KMS-11 (cell line): ENCODE measurements at regions not wholly inside any gene's neighbourhood (a gene's known extent, or its start where the extent isn't known, plus 50 kb on each side); places are given as distances from the start of the nearest gene placed in this dataset.

ENCODE experiments used
- H2AFZ ChIP-seq: fragments of 200-600 bp; sonication (generic); 2 replicates; pipeline ENCODE4 v1.6.1; 2016; ENCODE audit warnings: antibody characterized with exemption, mixed run types, low read depth
- H3K27ac ChIP-seq: fragments of 200-600 bp; sonication (generic); 2 replicates; pipeline ENCODE4 v1.6.1; 2016; ENCODE audit warnings: mild to moderate bottlenecking, mixed run types
- H3K27me3 ChIP-seq: fragments of 200-600 bp; sonication (generic); 2 replicates; pipeline ENCODE4 v1.6.1; 2017; ENCODE audit warnings: mild to moderate bottlenecking, low read depth, mixed run types, moderate library complexity; ENCODE audit not compliant: insufficient read depth
- H3K36me3 ChIP-seq: fragments of 200-600 bp; sonication (generic); 2 replicates; pipeline ENCODE4 v1.6.1; 2017; ENCODE audit warnings: mild to moderate bottlenecking, mixed run types; ENCODE audit not compliant: insufficient read depth
- H3K4me1 ChIP-seq: fragments of 200-600 bp; sonication (generic); 2 replicates; pipeline ENCODE4 v1.6.1; 2016; ENCODE audit warnings: mild to moderate bottlenecking, low read depth, mixed run types; ENCODE audit not compliant: poor library complexity, severe bottlenecking
- H3K4me2 ChIP-seq: fragments of 200-600 bp; sonication (generic); 2 replicates; pipeline ENCODE4 v1.7.0; 2016; ENCODE audit warnings: mild to moderate bottlenecking, mixed run types
- H3K4me3 ChIP-seq: fragments of 200-600 bp; sonication (generic); IDR thresholded peaks from 2 replicates; pipeline ENCODE4 v1.6.1; 2017; ENCODE audit warnings: low read depth, low read length, mixed read lengths; ENCODE audit not compliant: insufficient read depth
- H3K79me2 ChIP-seq: fragments of 200-600 bp; sonication (generic); 2 replicates; pipeline ENCODE4 v1.6.1; 2016; ENCODE audit warnings: low read depth, mixed run types; ENCODE audit not compliant: insufficient read depth
- H3K9ac ChIP-seq: fragments of 200-600 bp; sonication (generic); 2 replicates; pipeline ENCODE4 v1.6.1; 2016; ENCODE audit warnings: mild to moderate bottlenecking, mixed run types
- H4K20me1 ChIP-seq: fragments of 200-600 bp; sonication (generic); 2 replicates; pipeline ENCODE4 v1.6.1; 2016; ENCODE audit warnings: mild to moderate bottlenecking, mixed run types; ENCODE audit not compliant: insufficient read depth
- CTCF ChIP-seq: fragments of 200-600 bp; sonication (generic); conservative IDR thresholded peaks from 2 replicates; pipeline ENCODE4 v1.6.1; 2017; ENCODE audit warnings: low read depth, mild to moderate bottlenecking, antibody characterized with exemption, low read length, moderate library complexity, mixed read lengths

GRCh38 chr11:24389575-24389974 lies 107.3 kb upstream of the LUZP2 start:
- Histone ChIP-seq H3K4me1 (no peaks in the 10 kb centered on the region), H3K79me2 (no peaks in the 10 kb centered on the region)
- no peak for TF ChIP-seq CTCF

GRCh38 chr11:24390016-24390415 lies 106.8 kb upstream of the LUZP2 start:
- no peaks in the 10 kb centered on the region for H3K79me2 ChIP-seq
- no peak for TF ChIP-seq CTCF
- H2AFZ ChIP-seq, result no peak overlapping the region
- H3K27me3 ChIP-seq, result no peaks in the 10 kb centered on the region
- no peak overlapping the region for H3K4me2 ChIP-seq
- H3K4me3 ChIP-seq, result no peak overlapping the region
- H3K9ac ChIP-seq, result no peak overlapping the region
- H4K20me1 ChIP-seq, result no peaks in the 10 kb centered on the region
- no peak overlapping the region for H3K27ac ChIP-seq
- no peaks in the 10 kb centered on the region for H3K36me3 ChIP-seq
- H3K4me1 ChIP-seq, result no peaks in the 10 kb centered on the region

More at GRCh38 chr11:24389575-24389974, 107.3 kb upstream of the LUZP2 start:
- no peak overlapping the region for H3K27ac ChIP-seq
- no peak overlapping the region for H3K4me3 ChIP-seq
- H3K27me3 ChIP-seq, result no peaks in the 10 kb centered on the region
- no peak overlapping the region for H3K4me2 ChIP-seq
- no peaks in the 10 kb centered on the region for H3K36me3 ChIP-seq
- H3K9ac ChIP-seq, result no peak overlapping the region
- H4K20me1 ChIP-seq, result no peaks in the 10 kb centered on the region
- no peak overlapping the region for H2AFZ ChIP-seq

- Histone ChIP-seq H3K9ac (no peak overlapping the region), H3K4me3 (no peak overlapping the region), H3K27ac (no peak overlapping the region), H3K79me2 (no peaks in the 10 kb centered on the region), H3K36me3 (no peaks in the 10 kb centered on the region), H3K27me3 (no peaks in the 10 kb centered on the region), H2AFZ (no peak overlapping the region), H4K20me1 (no peaks in the 10 kb centered on the region), H3K4me2 (no peak overlapping the region), H3K4me1 (no peaks in the 10 kb centered on the region)
- no peak for TF ChIP-seq CTCF
These were observed 106.1 kb upstream of the LUZP2 start for GRCh38 chr11:24390762-24391161.

DNA sequence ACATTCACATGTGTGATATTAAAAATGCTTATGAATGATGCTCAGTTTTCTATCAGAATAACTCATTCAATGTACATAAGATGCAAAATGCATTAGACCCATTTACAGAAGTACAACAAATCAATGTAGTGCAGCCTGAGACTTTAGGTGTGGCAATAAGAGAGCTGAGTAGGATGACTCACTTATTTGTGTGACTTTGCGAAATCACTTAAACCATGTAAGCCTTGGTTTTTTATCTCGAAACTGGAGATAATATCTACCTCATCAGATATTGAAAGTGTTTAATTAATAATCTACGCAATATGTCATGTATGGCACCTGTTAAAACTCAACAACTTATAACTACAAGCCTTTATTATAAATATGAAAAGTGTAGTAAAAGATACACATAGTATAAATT lies 105.7 kb upstream of the LUZP2 start:
- Histone ChIP-seq H4K20me1 (no peaks in the 10 kb centered on the region), H3K27ac (no peak overlapping the region), H3K79me2 (no peaks in the 10 kb centered on the region), H3K4me2 (no peak overlapping the region), H3K9ac (no peak overlapping the region), H3K27me3 (no peaks in the 10 kb centered on the region), H3K4me3 (no peak overlapping the region), H3K4me1 (no peaks in the 10 kb centered on the region), H3K36me3 (no peaks in the 10 kb centered on the region), H2AFZ (no peak overlapping the region)
- no peak for TF ChIP-seq CTCF
